ENCODE measurements at regions not wholly inside any gene's neighbourhood (a gene's known extent, or its start where the extent isn't known, plus 50 kb on each side); places are given as distances from the start of the nearest gene placed in this dataset.

DNA sequence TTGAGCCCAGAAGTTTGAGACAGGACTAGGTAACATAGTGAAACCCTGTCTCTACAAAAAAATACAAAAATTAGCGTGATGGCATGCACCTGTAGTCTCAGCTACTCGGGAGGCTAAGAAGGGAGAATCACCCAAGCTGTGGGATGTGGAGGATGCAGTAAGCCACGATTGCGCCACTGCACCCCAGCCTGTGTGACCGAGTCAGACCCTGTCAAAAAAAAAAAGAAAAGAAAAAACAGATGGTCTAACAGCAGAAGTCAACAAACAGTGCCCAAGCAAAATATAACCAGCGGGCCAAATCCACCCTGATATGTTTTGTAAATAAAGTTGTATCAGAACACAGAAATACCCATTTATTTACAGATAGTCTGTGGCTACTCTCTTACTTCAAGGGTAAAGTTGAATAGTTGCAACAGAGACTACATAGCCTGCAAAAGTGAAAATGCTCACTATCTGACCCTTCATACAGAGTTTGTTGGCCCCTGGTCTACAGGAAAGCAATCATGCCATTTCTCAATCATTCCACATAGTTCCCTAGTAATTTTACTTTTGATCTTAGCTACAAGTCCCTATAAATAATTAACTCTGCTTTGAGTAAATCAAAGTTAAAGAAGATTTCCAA is 383.7 kb downstream of the TLE1 start:
- Histone ChIP-seq H3K4me1 (ENCODE audit: low read depth) (no peaks in the 10 kb centered on the region), H3K4me3 (no peak overlapping the region), H3K9me3 (no peaks in the 10 kb centered on the region), H3K36me3 (ENCODE audit: low read depth) (no peaks in the 10 kb centered on the region)
- ATAC-seq (no peak), DNase-seq (no peak)
- TF ChIP-seq, protein P1, sequence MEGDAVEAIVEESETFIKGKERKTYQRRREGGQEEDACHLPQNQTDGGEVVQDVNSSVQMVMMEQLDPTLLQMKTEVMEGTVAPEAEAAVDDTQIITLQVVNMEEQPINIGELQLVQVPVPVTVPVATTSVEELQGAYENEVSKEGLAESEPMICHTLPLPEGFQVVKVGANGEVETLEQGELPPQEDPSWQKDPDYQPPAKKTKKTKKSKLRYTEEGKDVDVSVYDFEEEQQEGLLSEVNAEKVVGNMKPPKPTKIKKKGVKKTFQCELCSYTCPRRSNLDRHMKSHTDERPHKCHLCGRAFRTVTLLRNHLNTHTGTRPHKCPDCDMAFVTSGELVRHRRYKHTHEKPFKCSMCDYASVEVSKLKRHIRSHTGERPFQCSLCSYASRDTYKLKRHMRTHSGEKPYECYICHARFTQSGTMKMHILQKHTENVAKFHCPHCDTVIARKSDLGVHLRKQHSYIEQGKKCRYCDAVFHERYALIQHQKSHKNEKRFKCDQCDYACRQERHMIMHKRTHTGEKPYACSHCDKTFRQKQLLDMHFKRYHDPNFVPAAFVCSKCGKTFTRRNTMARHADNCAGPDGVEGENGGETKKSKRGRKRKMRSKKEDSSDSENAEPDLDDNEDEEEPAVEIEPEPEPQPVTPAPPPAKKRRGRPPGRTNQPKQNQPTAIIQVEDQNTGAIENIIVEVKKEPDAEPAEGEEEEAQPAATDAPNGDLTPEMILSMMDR (IDR thresholded peaks at IDR 0.05), result no peak
- intact Hi-C loops (cut with DNase I, micrococcal nuclease), result no loop called here

DNA sequence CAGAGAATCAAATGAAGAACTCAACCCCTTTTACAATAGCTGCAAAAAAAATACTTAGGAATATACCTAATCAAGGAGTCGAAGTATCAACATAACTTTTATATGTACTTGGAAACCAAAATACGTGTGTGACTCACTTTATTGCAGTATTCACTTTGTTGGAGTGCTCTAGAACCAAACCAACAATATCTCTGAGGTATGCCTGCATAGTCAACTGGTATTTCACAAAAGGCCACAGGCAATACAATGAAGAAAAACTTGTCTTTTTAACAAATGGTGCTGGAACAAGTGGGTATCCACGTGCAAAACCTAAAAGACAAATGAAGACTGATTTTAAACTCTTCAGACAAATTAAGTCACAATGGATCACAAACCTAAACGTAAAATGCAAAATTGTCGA is 385.7 kb downstream of the TLE1 start:
- DNase-seq, result no peak
- TF ChIP-seq, protein P1 (IDR thresholded peaks at IDR 0.05), result no peak
- H3K36me3 ChIP-seq (ENCODE audit: low read depth), result no peaks in the 10 kb centered on the region
- no peaks in the 10 kb centered on the region for H3K9me3 ChIP-seq
- ATAC-seq, result no peak
- no peaks in the 10 kb centered on the region for H3K4me1 ChIP-seq (ENCODE audit: low read depth)
- no peak overlapping the region for H3K4me3 ChIP-seq
- intact Hi-C loops (cut with DNase I, micrococcal nuclease), result no loop called here

DNA sequence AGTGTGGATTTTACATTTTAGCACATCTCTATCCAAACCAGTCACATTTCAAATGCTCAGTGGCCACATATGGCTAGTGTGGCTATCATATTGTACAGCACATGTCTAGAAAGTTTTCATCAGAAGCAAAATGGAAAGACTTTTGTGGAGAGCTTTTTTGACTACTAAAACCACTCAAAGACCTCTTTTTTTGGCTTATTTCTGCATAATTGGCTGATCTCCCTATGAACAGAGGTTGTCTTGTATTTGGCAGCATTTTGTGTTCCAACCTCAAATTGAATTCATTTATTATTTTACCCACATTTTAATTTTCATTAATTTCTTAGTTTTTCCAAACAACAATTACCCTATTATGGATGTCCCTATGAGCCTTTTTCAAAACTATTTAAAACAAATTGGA is 395.7 kb downstream of the TLE1 start:
- intact Hi-C loops (cut with DNase I, micrococcal nuclease), result no loop called here
- no peak for DNase-seq
- Histone ChIP-seq H3K4me3 (no peak overlapping the region), H3K4me1 (ENCODE audit: low read depth) (no peaks in the 10 kb centered on the region), H3K36me3 (ENCODE audit: low read depth) (no peaks in the 10 kb centered on the region), H3K9me3 (no peaks in the 10 kb centered on the region)
- no peak for ATAC-seq
- TF ChIP-seq, protein P1 (IDR thresholded peaks at IDR 0.05), result no peak

DNA sequence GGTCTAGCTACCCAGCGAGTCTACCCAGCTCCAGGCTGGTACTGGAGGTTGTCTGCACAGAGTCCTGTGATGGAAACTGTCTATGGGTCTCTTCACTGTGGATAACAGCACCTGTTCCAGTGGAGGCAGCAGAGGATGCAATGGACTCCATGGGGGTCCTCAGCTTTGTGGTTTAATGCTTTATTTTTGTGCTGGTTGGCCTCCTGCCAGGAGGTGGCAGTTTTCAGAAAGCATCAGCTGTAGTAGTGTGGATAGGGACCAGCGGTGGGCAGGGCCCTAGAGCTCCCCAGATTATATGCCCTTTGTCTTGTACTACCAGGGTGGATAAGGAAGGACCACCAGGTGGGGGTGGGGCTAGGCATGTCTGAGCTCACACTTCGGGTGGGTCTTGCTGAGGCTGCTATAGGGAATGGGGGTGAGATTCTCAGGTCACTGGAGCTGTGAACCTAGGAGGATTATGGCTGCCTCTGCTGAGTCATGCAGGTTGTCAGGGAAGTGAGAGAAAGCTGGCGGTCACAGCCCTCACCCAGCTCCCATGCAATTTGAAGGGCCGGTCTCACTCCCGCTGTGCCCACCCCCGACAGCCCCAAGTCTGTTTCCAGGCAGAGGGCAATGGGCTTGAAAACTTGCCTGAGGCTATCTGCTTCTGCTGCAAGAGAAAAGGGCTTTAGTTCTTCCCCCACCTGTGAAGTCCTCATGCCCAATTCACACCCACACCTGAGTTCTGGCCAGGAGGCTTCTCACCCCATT is 397.1 kb downstream of the TLE1 start:
- DNase-seq (no peak), ATAC-seq (no peak)
- intact Hi-C loops (cut with DNase I, micrococcal nuclease), result no loop called here
- no peaks in the 10 kb centered on the region for H3K9me3 ChIP-seq
- H3K4me1 ChIP-seq (ENCODE audit: low read depth), result no peaks in the 10 kb centered on the region
- TF ChIP-seq, protein P1 (IDR thresholded peaks at IDR 0.05), result no peak
- no peaks in the 10 kb centered on the region for H3K36me3 ChIP-seq (ENCODE audit: low read depth)
- H3K4me3 ChIP-seq, result no peak overlapping the region

DNA sequence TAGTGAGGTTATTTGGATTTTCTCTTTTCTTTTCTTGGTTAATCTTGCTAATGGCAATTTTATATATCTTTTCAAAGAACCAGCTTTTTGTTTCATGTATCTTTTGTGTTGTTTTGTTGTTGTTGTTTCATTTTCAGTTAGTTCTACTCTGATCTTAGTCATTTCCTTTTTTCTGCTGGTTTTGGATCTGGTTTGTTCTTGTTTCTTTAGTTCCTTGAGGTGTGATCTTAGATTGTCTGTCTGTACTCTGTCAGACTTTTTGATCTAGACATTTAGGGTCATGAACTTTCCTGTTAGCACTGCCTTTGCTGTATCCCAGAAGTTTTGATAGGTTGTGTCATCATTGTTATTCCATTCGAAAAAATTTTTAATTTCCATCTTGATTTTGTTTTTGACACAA is 399.7 kb downstream of the TLE1 start:
- ATAC-seq (no peak), DNase-seq (no peak)
- Histone ChIP-seq H3K36me3 (ENCODE audit: low read depth) (no peaks in the 10 kb centered on the region), H3K9me3 (no peaks in the 10 kb centered on the region), H3K4me3 (no peak overlapping the region), H3K4me1 (ENCODE audit: low read depth) (no peaks in the 10 kb centered on the region)
- TF ChIP-seq, protein P1 (IDR thresholded peaks at IDR 0.05), result no peak
- intact Hi-C loops (cut with DNase I, micrococcal nuclease), result no loop called here
